Activated CD8-positive, alpha-beta memory T cell treated with anti-CD3 and anti-CD28 coated beads for 24 hours (primary cell): ENCODE measurements at regions not wholly inside any gene's neighbourhood (a gene's known extent, or its start where the extent isn't known, plus 50 kb on each side); places are given as distances from the start of the nearest gene placed in this dataset.
"Not testable (repeated sequence)": the region's sequence is repeated elsewhere in the genome, so short reads cannot be mapped to it uniquely, and the experiment has no call there.

ENCODE experiments used
- DNase-seq: peaks from one replicate; pipeline ENCODE4 v3.0.0-alpha.2; 2020

- no peak for DNase-seq
These were observed 301.4 kb upstream of the TGFBR2 start for GRCh38 chr3:30305021-30305420.

DNA sequence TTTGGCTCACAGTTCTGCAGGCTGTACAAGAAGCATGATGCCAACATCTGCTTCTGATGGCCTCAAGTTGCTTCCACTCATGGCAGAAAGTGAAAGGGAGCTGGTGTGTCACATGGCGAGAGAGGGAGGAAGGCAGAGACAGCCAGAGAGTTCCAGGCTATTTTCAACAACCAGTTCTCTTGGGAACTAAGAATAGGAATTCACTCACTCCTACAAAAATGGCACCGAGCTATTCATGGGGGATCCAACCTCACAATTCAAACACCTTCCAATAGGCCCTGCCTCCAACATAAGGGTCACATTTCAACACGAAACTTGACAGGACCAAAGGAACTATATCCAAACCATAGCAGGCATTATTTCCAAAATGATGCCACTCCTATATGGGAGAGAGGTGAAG, 299.5 kb upstream of the TGFBR2 start:
- no peak for DNase-seq

- DNase-seq = no peak
These were observed 298.9 kb upstream of the TGFBR2 start for GRCh38 chr3:30307372-30307950.

- no peak for DNase-seq
These were observed 298.3 kb upstream of the TGFBR2 start for GRCh38 chr3:30308131-30308530.

GRCh38 chr3:30309961-30310954, 296.1 kb upstream of the TGFBR2 start:
- no peak for DNase-seq

GRCh38 chr3:30311781-30312180, 294.6 kb upstream of the TGFBR2 start:
- no peak for DNase-seq

DNA sequence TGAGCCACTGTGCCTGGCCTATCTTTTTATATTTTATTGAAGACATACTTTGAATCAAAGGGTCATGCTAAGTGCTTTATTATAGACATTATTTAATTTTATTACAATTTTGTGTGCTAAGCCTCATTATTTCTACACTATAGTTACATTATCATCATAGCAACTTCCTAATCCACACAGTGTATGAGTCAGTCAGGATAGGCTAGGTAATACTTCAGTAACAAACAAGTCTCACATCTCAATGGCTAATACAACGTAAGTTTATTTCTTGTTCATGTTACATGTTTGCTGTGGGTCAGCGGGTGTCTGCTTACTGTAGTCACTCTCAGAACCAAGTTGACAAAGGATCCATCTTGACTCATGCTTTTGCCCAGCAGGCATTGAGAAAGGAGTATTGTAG, 292.6 kb upstream of the TGFBR2 start:
- no peak for DNase-seq

DNA sequence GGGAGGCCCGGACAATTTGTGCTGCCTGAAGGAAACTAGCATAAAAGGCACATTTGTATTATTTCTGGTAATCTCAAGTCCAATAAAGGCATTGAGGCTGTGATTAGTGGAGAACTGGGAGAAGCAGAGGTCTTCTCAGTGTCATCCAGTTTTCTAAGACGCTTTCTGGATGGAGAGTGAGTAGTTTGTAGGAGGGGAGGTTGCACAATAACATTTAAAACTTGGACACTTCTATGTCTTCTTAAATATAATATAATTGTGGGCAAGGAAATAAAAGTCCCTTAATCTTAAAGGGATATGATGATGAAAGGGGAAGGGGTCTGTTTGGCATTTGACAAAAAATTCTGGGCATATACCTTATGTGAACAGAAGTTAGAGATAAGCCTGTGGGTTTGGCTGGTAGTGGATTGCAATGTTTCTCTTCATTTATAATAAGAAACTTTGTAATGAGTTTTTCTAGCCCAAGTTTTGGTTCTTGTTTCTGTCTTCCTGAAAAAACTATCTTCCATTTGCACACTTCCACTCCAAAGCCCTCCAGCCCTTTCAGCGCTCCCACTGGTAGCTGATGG, 291.6 kb upstream of the TGFBR2 start:
- no peak for DNase-seq

DNA sequence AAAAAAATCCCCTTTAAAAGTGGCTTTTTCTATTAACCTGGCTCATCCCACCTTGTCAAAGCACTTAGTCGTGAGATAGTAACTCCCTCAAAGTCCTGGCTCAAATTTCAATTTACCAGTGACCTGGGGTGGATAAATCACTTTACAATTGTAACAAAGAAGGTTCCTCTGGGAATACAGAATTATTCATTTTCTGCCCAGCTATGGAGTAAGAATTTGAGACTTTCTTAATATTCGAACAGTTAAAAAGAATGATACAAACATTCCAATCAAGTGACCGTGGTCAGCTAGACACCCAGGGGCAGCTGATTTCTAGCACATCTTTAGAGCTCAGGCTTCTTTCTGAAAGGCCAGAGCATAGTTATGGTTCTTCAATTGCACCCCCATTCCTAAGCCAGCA, 291.0 kb upstream of the TGFBR2 start:
- no peak for DNase-seq

GRCh38 chr3:30317561-30317960, 288.8 kb upstream of the TGFBR2 start:
- DNase-seq = no peak

DNA sequence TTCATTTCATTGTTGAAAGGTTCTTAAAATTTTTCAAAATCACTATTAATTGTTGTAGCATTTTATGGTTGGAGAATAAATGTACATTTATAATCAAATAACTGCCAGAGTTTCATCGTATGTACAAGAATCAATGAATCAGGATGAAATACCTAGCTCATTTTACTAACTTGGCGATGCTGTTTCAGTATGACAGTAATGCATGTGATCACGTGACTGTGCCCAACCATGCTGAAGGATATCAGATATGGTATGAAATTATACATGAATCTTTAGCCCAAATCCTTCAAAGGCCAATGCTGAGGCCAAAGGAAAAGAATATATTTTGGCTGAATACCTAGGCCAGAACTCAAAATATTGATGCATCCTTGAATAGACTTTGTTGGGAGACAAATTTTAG, 288.3 kb upstream of the TGFBR2 start:
- no peak for DNase-seq

DNA sequence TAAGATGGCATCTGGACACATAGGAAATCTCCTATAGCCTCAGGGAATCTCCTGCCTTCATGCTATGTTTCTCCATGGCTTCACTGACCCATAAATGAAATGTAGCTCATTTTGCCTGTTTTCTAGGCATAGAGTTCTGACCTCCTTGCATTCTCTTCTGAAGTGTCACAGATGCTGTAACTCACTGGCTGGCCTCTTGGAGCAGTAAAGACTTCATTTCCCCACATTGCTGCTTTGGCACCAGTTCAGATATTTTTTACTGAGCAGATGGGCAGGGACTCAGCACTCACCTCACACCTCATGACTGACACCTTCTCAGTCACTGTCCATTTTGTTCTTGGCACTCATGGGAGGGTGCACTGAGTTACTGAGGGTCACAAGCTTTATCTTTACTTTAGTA, 286.7 kb upstream of the TGFBR2 start:
- DNase-seq = peak; percentile 64

GRCh38 chr3:30320392-30320791, 286.0 kb upstream of the TGFBR2 start:
- no peak for DNase-seq

- no peak for DNase-seq
These were observed 285.3 kb upstream of the TGFBR2 start for GRCh38 chr3:30321065-30321464.

GRCh38 chr3:30323649-30324048, 282.8 kb upstream of the TGFBR2 start:
- DNase-seq = not testable (repeated sequence)

DNA sequence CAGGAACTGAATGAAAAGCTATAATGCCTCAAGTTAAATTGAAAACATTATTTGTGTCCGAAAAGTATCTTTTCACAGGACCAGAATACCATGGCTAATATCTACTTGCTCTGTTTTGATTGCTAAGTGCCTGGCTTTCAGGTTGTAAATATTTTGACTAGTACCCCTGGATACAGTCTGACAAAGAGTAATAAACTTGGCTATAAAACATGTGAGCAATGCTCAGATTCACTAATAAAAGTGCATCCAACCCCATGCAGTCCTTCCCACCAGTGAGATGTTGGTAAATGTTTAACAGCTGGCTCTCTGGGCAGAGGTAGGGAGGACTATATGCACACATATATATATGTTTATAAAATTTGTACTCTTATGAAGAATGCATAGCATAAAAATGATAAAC, 281.8 kb upstream of the TGFBR2 start:
- DNase-seq = no peak

DNA sequence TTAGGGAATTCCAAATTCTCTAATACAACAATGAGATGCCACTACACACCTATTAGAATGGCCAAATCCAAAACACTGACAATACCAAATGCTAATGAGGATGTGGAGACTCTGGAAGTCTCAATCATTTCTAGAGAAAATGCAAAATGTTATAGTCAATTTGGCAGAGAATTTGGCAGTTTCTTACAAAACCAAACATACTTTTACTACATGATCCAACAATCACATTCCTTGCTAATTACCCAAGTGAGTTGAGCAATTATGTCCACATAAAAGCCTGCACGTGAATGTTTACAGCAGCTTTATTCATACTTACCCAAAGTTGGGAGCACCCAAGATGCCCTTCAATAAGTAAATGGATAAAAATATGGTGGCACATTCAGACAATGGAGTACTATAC, 278.4 kb upstream of the TGFBR2 start:
- not testable (repeated sequence) for DNase-seq

DNA sequence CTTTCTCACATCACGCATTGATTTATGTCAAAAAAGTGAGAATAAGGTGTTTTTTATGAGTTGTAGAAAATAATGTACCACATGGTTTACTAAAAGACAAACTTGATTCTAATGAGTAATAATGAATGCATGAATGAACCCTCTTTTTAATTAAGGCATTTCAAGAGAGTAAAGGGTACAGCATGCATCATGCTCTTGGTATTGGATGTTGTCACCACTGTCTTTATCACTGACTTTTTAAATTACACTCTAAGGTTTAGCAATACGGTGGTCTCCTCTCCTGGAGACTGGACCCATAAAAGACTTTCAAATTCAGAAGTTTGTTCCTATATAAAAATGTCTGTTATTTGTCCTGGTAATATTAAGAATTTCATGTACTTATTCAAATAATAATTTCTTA, 277.5 kb upstream of the TGFBR2 start:
- DNase-seq = not testable (repeated sequence)

- no peak for DNase-seq
These were observed 274.9 kb upstream of the TGFBR2 start for GRCh38 chr3:30331519-30331918.

DNA sequence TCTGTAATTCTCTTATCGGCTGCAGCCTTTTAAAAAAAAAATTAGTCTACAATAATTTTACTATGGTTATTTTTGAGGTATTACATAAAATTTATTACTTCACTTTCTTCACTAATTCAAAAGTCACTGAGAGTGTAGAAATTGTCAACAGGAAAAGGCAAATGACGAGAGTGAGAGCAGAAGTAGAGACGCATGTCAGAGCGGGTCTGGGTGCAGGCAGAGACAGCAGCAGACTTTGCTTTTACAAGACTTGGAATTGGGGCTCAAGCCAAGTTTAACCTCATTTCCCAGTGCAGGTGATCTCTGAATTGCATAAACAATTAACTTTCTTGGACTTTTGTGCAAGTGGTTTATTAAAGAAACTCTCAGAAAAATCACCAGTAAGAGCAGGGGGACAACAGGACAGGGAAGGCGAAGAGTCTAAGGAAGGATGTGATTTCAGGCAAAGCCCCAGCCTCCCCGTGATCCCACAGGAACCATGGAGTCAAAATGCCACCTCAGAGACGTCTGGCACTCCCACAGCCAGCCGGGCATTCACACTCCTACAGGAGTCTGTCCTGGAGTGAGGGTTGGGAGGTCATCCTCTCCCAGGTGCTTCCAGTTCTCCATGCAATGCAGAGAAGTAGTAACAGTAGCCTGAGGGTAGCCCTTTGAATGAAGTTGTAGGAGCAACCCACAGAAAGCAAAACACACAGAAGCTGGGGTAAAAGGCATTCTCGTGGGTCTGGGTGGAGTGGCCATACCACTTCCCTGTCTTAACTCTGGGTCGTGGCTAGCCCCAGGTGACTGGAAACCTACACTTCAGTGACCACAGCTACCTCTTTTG, 274.0 kb upstream of the TGFBR2 start:
- no peak for DNase-seq

- DNase-seq = no peak
These were observed 273.3 kb upstream of the TGFBR2 start for GRCh38 chr3:30333143-30333542.

GRCh38 chr3:30333903-30334302, 272.5 kb upstream of the TGFBR2 start:
- DNase-seq = no peak

DNA sequence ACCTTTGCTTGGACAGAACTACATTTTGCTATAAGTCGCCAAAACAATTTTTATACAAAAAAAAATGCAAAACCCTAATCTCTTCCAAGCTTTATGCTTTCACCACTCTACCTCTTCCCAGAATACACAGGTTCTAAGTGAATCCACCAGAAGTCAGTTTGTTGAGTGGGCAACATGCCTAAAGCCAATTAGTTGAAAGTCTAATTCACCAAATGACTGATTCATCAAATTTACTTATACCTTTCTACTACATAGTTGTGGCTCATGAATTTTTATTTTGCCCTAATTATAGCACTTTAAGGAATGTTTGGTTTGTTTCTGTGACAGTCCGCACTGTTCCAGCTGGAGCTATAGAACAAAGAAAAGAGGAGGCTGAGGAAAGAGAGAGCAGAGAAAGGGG, 265.9 kb upstream of the TGFBR2 start:
- DNase-seq = no peak
